Uterus (tissue), 3 donors: ENCODE measurements at regions not wholly inside any gene's neighbourhood (a gene's known extent, or its start where the extent isn't known, plus 50 kb on each side); places are given as distances from the start of the nearest gene placed in this dataset.

Source experiments
- DNase-seq, 2 donors: peaks; one replicate each; pipeline ENCODE4 v3.0.0-alpha.2; 2019 to 2020
- H3K27ac ChIP-seq, 2 donors: fragments of 200-600 bp; sonication (generic); 1 replicate in 1 of 2; 2 replicates in 1 of 2; pipeline ENCODE4 v1.5.1; 2016 to 2018
- H3K27me3 ChIP-seq, 2 donors: fragments of 200-600 bp; sonication (generic); one replicate each; pipeline ENCODE4 v1.5.1; 2018 to 2019; ENCODE audit warnings: control low read depth in 1 of 2
- H3K36me3 ChIP-seq, 2 donors: fragments of 200-600 bp; sonication (generic); one replicate each; pipeline ENCODE4 v1.5.1; 2019; ENCODE audit warnings: control low read depth in 1 of 2
- H3K4me1 ChIP-seq, 2 donors: fragments of 200-600 bp; sonication (generic); one replicate each; pipeline ENCODE4 v1.5.1; 2018 to 2019; ENCODE audit warnings: control low read depth in 1 of 2
- H3K4me3 ChIP-seq, 2 donors: fragments of 200-600 bp; sonication (generic); 1 replicate in 1 of 2; 2 replicates in 1 of 2; pipeline ENCODE4 v1.5.1; 2018 to 2019; ENCODE audit warnings: mild to moderate bottlenecking in 1 of 2
- H3K9me3 ChIP-seq, 2 donors: fragments of 200-600 bp; sonication (generic); one replicate each; pipeline ENCODE4 v1.5.1; 2019; ENCODE audit warnings: control low read depth in 1 of 2
- CTCF ChIP-seq, 4 experiments: fragments of 200-600 bp in 2 of 4; fragments of 450-650 bp in 2 of 4; sonication (generic) in 2 of 4; IDR thresholded peaks; one replicate each; pipeline ENCODE4 v1.5.1; 2016 to 2019; ENCODE audit warnings: antibody characterized with exemption in 4 of 4, mild to moderate bottlenecking in 2 of 4, moderate library complexity in 1 of 4
- POLR2A ChIP-seq, 2 donors: fragments of 450-650 bp; IDR thresholded peaks; one replicate each; pipeline ENCODE4 v1.6.1; 2016; ENCODE audit warnings: antibody characterized with exemption in 2 of 2, mild to moderate bottlenecking in 1 of 2, moderate library complexity in 1 of 2
- intact Hi-C: fragments of 100-400 bp; cut with DNase I; formaldehyde crosslinking; loops from one replicate; pipeline ENCODE4 v1.15.1; 2023; ENCODE audit warnings: low total_unique reads
- donor health status: DM: yes; HTN: yes; CAD: no.

GRCh38 chr16:80081846-80082245, 458.9 kb upstream of the DYNLRB2 start:
- Histone ChIP-seq H3K27me3 (no peaks in the 10 kb centered on the region), H3K4me1 (no peaks in the 10 kb centered on the region), H3K36me3 (no peaks in the 10 kb centered on the region), H3K27ac (no peak overlapping the region), H3K4me3 (no peak overlapping the region), H3K9me3 (no peaks in the 10 kb centered on the region)
- no peak for TF ChIP-seq POLR2A (IDR thresholded peaks at IDR 0.05)
- TF ChIP-seq CTCF (IDR thresholded peaks at IDR 0.05) = no peak
- intact Hi-C loops = no loop called here
- no peak for DNase-seq

- no peaks in the 10 kb centered on the region for H3K9me3 ChIP-seq
- no peak overlapping the region for H3K27ac ChIP-seq
- H3K4me3 ChIP-seq = no peak overlapping the region
- no peaks in the 10 kb centered on the region for H3K27me3 ChIP-seq
- no peaks in the 10 kb centered on the region for H3K4me1 ChIP-seq
- TF ChIP-seq POLR2A (IDR thresholded peaks at IDR 0.05) (no peak), CTCF (IDR thresholded peaks at IDR 0.05) (no peak)
- no peak for DNase-seq
- intact Hi-C loops = no loop called here
- H3K36me3 ChIP-seq = no peaks in the 10 kb centered on the region
Observed at GRCh38 chr16:80080287-80080851, 460.4 kb upstream of the DYNLRB2 start.

- Histone ChIP-seq H3K4me3 (no peak overlapping the region), H3K9me3 (no peaks in the 10 kb centered on the region), H3K4me1 (no peaks in the 10 kb centered on the region), H3K27ac (no peak overlapping the region), H3K36me3 (no peaks in the 10 kb centered on the region), H3K27me3 (no peaks in the 10 kb centered on the region)
- TF ChIP-seq POLR2A (IDR thresholded peaks at IDR 0.05) (no peak), CTCF (IDR thresholded peaks at IDR 0.05) (no peak)
- no peak for DNase-seq
- intact Hi-C loops = no loop called here
Observed at GRCh38 chr16:80079072-80079471, 461.7 kb upstream of the DYNLRB2 start.

GRCh38 chr16:80077696-80078095, 463.1 kb upstream of the DYNLRB2 start:
- Histone ChIP-seq H3K36me3 (no peaks in the 10 kb centered on the region), H3K4me1 (no peaks in the 10 kb centered on the region), H3K27ac (no peak overlapping the region), H3K9me3 (no peaks in the 10 kb centered on the region), H3K4me3 (no peak overlapping the region), H3K27me3 (no peaks in the 10 kb centered on the region)
- intact Hi-C loops = no loop called here
- DNase-seq = no peak
- no peak for TF ChIP-seq CTCF (IDR thresholded peaks at IDR 0.05)
- TF ChIP-seq POLR2A (IDR thresholded peaks at IDR 0.05) = no peak

GRCh38 chr16:80074329-80074728, 466.5 kb upstream of the DYNLRB2 start:
- Histone ChIP-seq H3K27me3 (no peaks in the 10 kb centered on the region), H3K9me3 (peaks cover 0 to 2% of the 10 kb centered on the region in 2 donors), H3K27ac (no peak overlapping the region), H3K36me3 (no peaks in the 10 kb centered on the region), H3K4me3 (no peak overlapping the region), H3K4me1 (no peaks in the 10 kb centered on the region)
- intact Hi-C loops = no loop called here
- no peak for TF ChIP-seq POLR2A (IDR thresholded peaks at IDR 0.05)
- TF ChIP-seq CTCF (IDR thresholded peaks at IDR 0.05) = no peak
- DNase-seq = no peak
